Liver (tissue), 8 donors: ENCODE measurements at regions not wholly inside any gene's neighbourhood (a gene's known extent, or its start where the extent isn't known, plus 50 kb on each side); places are given as distances from the start of the nearest gene placed in this dataset.

ENCODE experiments used
- DNase-seq: peaks from one replicate; pipeline ENCODE4 v3.0.0-alpha.2; 2017; ENCODE audit warnings: low spot score
- H3K27ac ChIP-seq, 2 donors: one replicate each; pipeline ENCODE4 v1.7.0; 2013; ENCODE audit warnings: inconsistent platforms in 2 of 2, low read length in 2 of 2, control low read depth in 1 of 2, low read depth in 1 of 2, mild to moderate bottlenecking in 1 of 2
- H3K27me3 ChIP-seq, 4 donors: one replicate each; pipeline versions ENCODE4 v1.6.1 to v1.7.0; 2013; ENCODE audit warnings: low read length in 3 of 4, inconsistent platforms in 1 of 4, mild to moderate bottlenecking in 1 of 4, moderate library complexity in 1 of 4; ENCODE audit not compliant: control insufficient read depth in 4 of 4, insufficient read depth in 4 of 4
- H3K36me3 ChIP-seq, 4 donors: one replicate each; pipeline versions ENCODE4 v1.6.1 to v1.7.0; 2013; ENCODE audit warnings: low read length in 3 of 4, mild to moderate bottlenecking in 3 of 4, low read depth in 1 of 4, moderate library complexity in 1 of 4; ENCODE audit not compliant: control insufficient read depth in 4 of 4, insufficient read depth in 3 of 4
- H3K4me1 ChIP-seq, 4 donors: one replicate each; pipeline versions ENCODE4 v1.6.1 to v1.7.0; 2013; ENCODE audit warnings: low read length in 3 of 4, mild to moderate bottlenecking in 3 of 4, moderate library complexity in 1 of 4; ENCODE audit not compliant: control insufficient read depth in 4 of 4, insufficient read depth in 4 of 4
- H3K4me3 ChIP-seq, 3 donors: one replicate each; pipeline versions ENCODE4 v1.6.1 to v1.7.0; 2013; ENCODE audit warnings: low read length in 3 of 3, control low read depth in 1 of 3, low read depth in 1 of 3, mild to moderate bottlenecking in 1 of 3
- H3K9ac ChIP-seq, 2 donors: one replicate each; pipeline ENCODE4 v1.7.0; 2013; ENCODE audit warnings: low read length in 2 of 2, mild to moderate bottlenecking in 2 of 2, moderate library complexity in 2 of 2, control low read depth in 1 of 2, low read depth in 1 of 2
- H3K9me3 ChIP-seq, 4 donors: one replicate each; pipeline versions ENCODE4 v1.6.1 to v1.7.0; 2013; ENCODE audit warnings: low read length in 3 of 4; ENCODE audit not compliant: control insufficient read depth in 4 of 4
- EGR1 ChIP-seq, 2 donors: IDR thresholded peaks; 2 replicates each; pipeline ENCODE4 v1.6.1; 2016 to 2018; ENCODE audit warnings: antibody characterized with exemption in 2 of 2, low read depth in 2 of 2
- FOXA2 ChIP-seq: IDR thresholded peaks from 2 replicates; pipeline ENCODE4 v1.6.1; 2016; ENCODE audit warnings: antibody characterized with exemption
- GABPA ChIP-seq, 2 donors: IDR thresholded peaks in 1 of 2; conservative IDR thresholded peaks in 1 of 2; 2 replicates each; pipeline ENCODE4 v1.6.1; 2016; ENCODE audit warnings: antibody characterized with exemption in 2 of 2, mild to moderate bottlenecking in 1 of 2, moderate library complexity in 1 of 2
- HNF4A ChIP-seq, 2 donors: conservative IDR thresholded peaks; 2 replicates each; pipeline ENCODE4 v1.6.1; 2016; ENCODE audit warnings: antibody characterized with exemption in 2 of 2, mild to moderate bottlenecking in 2 of 2
- JUND ChIP-seq, 2 donors: IDR thresholded peaks; 2 replicates each; pipeline ENCODE4 v1.6.1; 2016; ENCODE audit warnings: antibody characterized with exemption in 2 of 2
- NR2F2 ChIP-seq: IDR thresholded peaks from 2 replicates; pipeline ENCODE4 v1.6.1; 2016; ENCODE audit warnings: antibody characterized with exemption
- RAD21 ChIP-seq, 2 donors: IDR thresholded peaks; 2 replicates each; pipeline ENCODE4 v1.6.1; 2016; ENCODE audit warnings: antibody characterized with exemption in 2 of 2, mild to moderate bottlenecking in 2 of 2
- RXRA ChIP-seq, 2 donors: IDR thresholded peaks; 2 replicates each; pipeline ENCODE4 v1.6.1; 2017 to 2018; ENCODE audit warnings: antibody characterized with exemption in 2 of 2, mild to moderate bottlenecking in 1 of 2
- SP1 ChIP-seq: IDR thresholded peaks from 2 replicates; pipeline ENCODE4 v1.6.1; 2018; ENCODE audit warnings: antibody characterized with exemption, mild to moderate bottlenecking
- TAF1 ChIP-seq: conservative IDR thresholded peaks from 2 replicates; pipeline ENCODE4 v1.6.1; 2016; ENCODE audit warnings: antibody characterized with exemption, mild to moderate bottlenecking
- YY1 ChIP-seq: IDR thresholded peaks from 2 replicates; pipeline ENCODE4 v1.6.1; 2016; ENCODE audit warnings: antibody characterized with exemption, mild to moderate bottlenecking
- WGBS: extraction: QIAGEN DNeasy Blood & Tissue Kit; methylation state at CpG from one replicate; pipeline ENCODE4 v1.1.7; 2013; 5-methylcytosine and 5-hydroxymethylcytosine counted together
- TF ChIP-seq, protein P1 (sequence below): IDR thresholded peaks from 2 replicates; pipeline ENCODE4 v1.6.1; 2016; ENCODE audit warnings: antibody characterized with exemption, mild to moderate bottlenecking
- TF ChIP-seq, protein P2 (sequence below): IDR thresholded peaks from 2 replicates; pipeline ENCODE4 v1.6.1; 2016; ENCODE audit warnings: antibody characterized with exemption
- TF ChIP-seq, protein P3 (sequence below): fragments of 150-350 bp; IDR thresholded peaks from 2 replicates; pipeline ENCODE4 v1.5.1; 2017; ENCODE audit warnings: improper control_type of control experiment, low read depth, low read length; ENCODE audit not compliant: missing input control
- TF ChIP-seq, protein P4 (sequence below): IDR thresholded peaks from 2 replicates; pipeline ENCODE4 v1.6.1; 2016; ENCODE audit warnings: antibody characterized with exemption
- donor health status: healthy.
- donor health status: healthy.
- donor health status: healthy.
- donor health status: healthy.
- donor health status: healthy.

DNA sequence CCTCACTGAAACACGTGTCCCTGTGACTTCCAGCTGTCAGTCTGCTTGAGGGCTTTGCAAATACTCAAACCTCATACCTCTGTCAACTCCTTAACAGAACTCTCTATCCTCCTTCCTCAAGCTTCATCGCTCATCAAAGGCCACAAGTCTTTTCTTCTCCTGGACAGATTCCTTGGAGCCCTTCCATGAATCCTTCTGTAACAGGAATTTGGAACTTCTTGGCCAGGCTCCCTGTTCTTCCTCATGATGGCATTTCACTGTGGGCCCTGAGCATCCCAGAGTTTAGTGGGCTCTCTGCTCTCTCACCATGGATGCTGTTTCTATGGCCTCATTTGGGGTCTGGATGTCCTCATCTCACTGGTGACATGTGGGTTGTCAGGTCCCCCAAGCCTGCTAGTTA lies 105.0 kb upstream of the TLE3 start (continued):
- TF ChIP-seq, protein P1, sequence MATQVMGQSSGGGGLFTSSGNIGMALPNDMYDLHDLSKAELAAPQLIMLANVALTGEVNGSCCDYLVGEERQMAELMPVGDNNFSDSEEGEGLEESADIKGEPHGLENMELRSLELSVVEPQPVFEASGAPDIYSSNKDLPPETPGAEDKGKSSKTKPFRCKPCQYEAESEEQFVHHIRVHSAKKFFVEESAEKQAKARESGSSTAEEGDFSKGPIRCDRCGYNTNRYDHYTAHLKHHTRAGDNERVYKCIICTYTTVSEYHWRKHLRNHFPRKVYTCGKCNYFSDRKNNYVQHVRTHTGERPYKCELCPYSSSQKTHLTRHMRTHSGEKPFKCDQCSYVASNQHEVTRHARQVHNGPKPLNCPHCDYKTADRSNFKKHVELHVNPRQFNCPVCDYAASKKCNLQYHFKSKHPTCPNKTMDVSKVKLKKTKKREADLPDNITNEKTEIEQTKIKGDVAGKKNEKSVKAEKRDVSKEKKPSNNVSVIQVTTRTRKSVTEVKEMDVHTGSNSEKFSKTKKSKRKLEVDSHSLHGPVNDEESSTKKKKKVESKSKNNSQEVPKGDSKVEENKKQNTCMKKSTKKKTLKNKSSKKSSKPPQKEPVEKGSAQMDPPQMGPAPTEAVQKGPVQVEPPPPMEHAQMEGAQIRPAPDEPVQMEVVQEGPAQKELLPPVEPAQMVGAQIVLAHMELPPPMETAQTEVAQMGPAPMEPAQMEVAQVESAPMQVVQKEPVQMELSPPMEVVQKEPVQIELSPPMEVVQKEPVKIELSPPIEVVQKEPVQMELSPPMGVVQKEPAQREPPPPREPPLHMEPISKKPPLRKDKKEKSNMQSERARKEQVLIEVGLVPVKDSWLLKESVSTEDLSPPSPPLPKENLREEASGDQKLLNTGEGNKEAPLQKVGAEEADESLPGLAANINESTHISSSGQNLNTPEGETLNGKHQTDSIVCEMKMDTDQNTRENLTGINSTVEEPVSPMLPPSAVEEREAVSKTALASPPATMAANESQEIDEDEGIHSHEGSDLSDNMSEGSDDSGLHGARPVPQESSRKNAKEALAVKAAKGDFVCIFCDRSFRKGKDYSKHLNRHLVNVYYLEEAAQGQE = no peak
- TF ChIP-seq RAD21 (IDR thresholded peaks at IDR 0.05) = no peak

DNA sequence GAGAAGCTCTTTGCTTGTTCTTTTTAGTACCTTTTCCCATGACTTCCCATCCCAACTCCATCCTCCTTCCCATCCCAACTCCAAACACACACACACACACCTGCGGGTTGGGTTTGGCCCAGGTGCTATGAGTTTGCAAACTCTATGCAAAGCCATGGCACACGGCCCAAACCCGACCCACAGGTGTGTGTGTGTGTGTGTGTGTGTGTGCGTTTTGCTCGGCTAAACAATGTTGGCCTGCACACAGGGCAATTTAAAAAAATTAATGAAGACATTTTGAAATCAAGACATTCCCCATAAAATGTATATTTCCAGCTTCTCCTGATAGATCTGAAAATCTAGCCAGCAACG lies 103.7 kb upstream of the TLE3 start:
- no peak for TF ChIP-seq JUND (IDR thresholded peaks at IDR 0.05)
- TF ChIP-seq NR2F2 = no peak
- TF ChIP-seq, protein P2, sequence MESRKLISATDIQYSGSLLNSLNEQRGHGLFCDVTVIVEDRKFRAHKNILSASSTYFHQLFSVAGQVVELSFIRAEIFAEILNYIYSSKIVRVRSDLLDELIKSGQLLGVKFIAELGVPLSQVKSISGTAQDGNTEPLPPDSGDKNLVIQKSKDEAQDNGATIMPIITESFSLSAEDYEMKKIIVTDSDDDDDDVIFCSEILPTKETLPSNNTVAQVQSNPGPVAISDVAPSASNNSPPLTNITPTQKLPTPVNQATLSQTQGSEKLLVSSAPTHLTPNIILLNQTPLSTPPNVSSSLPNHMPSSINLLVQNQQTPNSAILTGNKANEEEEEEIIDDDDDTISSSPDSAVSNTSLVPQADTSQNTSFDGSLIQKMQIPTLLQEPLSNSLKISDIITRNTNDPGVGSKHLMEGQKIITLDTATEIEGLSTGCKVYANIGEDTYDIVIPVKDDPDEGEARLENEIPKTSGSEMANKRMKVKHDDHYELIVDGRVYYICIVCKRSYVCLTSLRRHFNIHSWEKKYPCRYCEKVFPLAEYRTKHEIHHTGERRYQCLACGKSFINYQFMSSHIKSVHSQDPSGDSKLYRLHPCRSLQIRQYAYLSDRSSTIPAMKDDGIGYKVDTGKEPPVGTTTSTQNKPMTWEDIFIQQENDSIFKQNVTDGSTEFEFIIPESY = no peak
- TF ChIP-seq RXRA (IDR thresholded peaks at IDR 0.05) = no peak
- 80% methylated on average over 6 of the region's 6 CpGs for WGBS
- DNase-seq = no peak
- H3K4me1 ChIP-seq = peaks cover 3 to 19% (median 17%) of the 10 kb centered on the region in 4 donors
- H3K9me3 ChIP-seq = no peaks in the 10 kb centered on the region
- H3K9ac ChIP-seq = no peak overlapping the region
- H3K27ac ChIP-seq = no peak overlapping the region
- H3K36me3 ChIP-seq = no peaks in the 10 kb centered on the region
- no peak overlapping the region for H3K4me3 ChIP-seq
- H3K27me3 ChIP-seq = no peaks in the 10 kb centered on the region

DNA sequence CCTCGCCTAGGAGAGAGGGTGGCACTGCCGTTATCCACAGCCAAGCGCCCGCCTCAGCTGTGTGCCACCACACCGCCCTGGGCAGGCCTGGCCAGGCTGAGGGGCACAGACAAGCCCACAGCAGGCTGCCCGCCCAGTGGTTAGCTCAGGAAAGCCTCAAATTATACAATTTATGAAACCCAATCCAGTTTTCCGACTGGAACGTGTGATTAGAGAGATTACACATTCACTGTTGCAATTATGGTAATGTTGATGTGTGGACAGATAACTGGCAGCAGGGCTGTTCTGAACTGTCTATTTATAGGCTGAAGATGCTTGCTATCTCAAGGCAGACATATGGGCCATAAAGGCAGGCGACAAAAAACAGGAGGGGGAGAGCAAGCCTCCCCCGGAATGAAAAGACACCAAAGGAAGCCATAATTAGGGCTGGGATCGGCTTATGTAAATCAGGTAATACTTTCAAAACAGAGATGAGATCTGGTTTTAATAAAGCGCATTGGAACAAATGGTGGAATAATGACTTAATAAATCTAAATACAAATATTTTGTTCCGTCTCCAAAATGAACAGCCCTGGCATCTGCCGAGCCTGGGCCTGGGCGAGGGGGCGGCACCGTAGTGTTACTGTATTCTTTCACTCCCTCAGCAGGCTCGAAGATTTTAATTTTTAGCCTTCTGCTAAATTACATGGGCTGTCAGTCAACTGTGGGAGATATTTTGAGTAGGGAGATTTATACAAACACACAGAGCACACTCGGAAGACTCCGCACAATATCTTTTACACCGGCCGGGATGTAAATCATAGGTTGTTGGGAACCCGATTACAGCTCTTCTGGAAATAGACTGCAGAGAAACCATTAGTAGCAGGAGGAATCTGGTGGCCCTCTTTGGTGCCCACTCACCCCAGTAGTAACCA lies 103.1 kb upstream of the TLE3 start:
- DNase-seq = no peak
- no peak overlapping the region for H3K4me3 ChIP-seq
- peaks cover 4 to 25% (median 19%) of the 10 kb centered on the region in 4 donors for H3K4me1 ChIP-seq
- no peaks in the 10 kb centered on the region for H3K27me3 ChIP-seq
- no peaks in the 10 kb centered on the region for H3K36me3 ChIP-seq
- H3K27ac ChIP-seq = no peak overlapping the region
- WGBS = 86% methylated on average over 23 of the region's 23 CpGs
- H3K9ac ChIP-seq = no peak overlapping the region
- no peaks in the 10 kb centered on the region for H3K9me3 ChIP-seq
- TF ChIP-seq YY1 = no peak
- TF ChIP-seq EGR1 (IDR thresholded peaks at IDR 0.05; ENCODE audit: low read depth in 2 of 2) = no peak
- TF ChIP-seq NR2F2 = no peak
- no peak for TF ChIP-seq GABPA (IDR thresholded peaks at IDR 0.05 in 1 of 2, conservative IDR thresholded peaks at IDR 0.05 in 1 of 2)
- no peak for TF ChIP-seq SP1
- no peak for TF ChIP-seq FOXA2
- TF ChIP-seq HNF4A (conservative IDR thresholded peaks at IDR 0.05) = no peak
- TF ChIP-seq, protein P2 = no peak
- no peak for TF ChIP-seq TAF1
- no peak for TF ChIP-seq JUND (IDR thresholded peaks at IDR 0.05)
- TF ChIP-seq, protein P3, sequence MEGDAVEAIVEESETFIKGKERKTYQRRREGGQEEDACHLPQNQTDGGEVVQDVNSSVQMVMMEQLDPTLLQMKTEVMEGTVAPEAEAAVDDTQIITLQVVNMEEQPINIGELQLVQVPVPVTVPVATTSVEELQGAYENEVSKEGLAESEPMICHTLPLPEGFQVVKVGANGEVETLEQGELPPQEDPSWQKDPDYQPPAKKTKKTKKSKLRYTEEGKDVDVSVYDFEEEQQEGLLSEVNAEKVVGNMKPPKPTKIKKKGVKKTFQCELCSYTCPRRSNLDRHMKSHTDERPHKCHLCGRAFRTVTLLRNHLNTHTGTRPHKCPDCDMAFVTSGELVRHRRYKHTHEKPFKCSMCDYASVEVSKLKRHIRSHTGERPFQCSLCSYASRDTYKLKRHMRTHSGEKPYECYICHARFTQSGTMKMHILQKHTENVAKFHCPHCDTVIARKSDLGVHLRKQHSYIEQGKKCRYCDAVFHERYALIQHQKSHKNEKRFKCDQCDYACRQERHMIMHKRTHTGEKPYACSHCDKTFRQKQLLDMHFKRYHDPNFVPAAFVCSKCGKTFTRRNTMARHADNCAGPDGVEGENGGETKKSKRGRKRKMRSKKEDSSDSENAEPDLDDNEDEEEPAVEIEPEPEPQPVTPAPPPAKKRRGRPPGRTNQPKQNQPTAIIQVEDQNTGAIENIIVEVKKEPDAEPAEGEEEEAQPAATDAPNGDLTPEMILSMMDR = no peak
- no peak for TF ChIP-seq RAD21 (IDR thresholded peaks at IDR 0.05)
- TF ChIP-seq, protein P1 = no peak
- TF ChIP-seq, protein P4, sequence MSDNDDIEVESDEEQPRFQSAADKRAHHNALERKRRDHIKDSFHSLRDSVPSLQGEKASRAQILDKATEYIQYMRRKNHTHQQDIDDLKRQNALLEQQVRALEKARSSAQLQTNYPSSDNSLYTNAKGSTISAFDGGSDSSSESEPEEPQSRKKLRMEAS = no peak
